Lower leg skin (tissue), 4 donors: ENCODE measurements at regions not wholly inside any gene's neighbourhood (a gene's known extent, or its start where the extent isn't known, plus 50 kb on each side); places are given as distances from the start of the nearest gene placed in this dataset.

Experiments
- DNase-seq, 2 donors: peaks; one replicate each; pipeline ENCODE4 v3.0.0-alpha.2; 2019; ENCODE audit warnings: low spot score in 2 of 2
- H3K4me3 ChIP-seq: fragments of 200-600 bp; sonication (generic); 2 replicates; pipeline ENCODE4 v1.5.1; 2017; ENCODE audit warnings: mild to moderate bottlenecking, low read depth; ENCODE audit not compliant: poor library complexity, severe bottlenecking
- CTCF ChIP-seq, 3 donors: fragments of 450-650 bp; IDR thresholded peaks; one replicate each; pipeline ENCODE4 v1.5.1; 2016; ENCODE audit warnings: antibody characterized with exemption in 3 of 3, mild to moderate bottlenecking in 3 of 3, moderate library complexity in 2 of 3
- POLR2A ChIP-seq, 2 donors: fragments of 450-650 bp; IDR thresholded peaks; one replicate each; pipeline ENCODE4 v1.6.1; 2016 to 2017; ENCODE audit warnings: antibody characterized with exemption in 2 of 2, mild to moderate bottlenecking in 1 of 2, moderate library complexity in 1 of 2
- WGBS, 2 donors: methylation state at CpG; one replicate each; pipeline ENCODE4 v1.1.5; 2018; 5-methylcytosine and 5-hydroxymethylcytosine counted together
- intact Hi-C: fragments of 100-400 bp; cut with DNase I; formaldehyde crosslinking; loops from one replicate; pipeline ENCODE4 v1.15.0; 2023; ENCODE audit warnings: low total_unique reads

- 75 to 76% methylated on average over 1 of the region's 1 CpG for WGBS, 2 donors
- intact Hi-C loops, result no loop called here
- no peak overlapping the region for H3K4me3 ChIP-seq
- no peak for TF ChIP-seq CTCF (IDR thresholded peaks at IDR 0.05)
- no peak for TF ChIP-seq POLR2A (IDR thresholded peaks at IDR 0.05)
- no peak for DNase-seq
These were observed 71.7 kb upstream of the KCND2 start for GRCh38 chr7:120201290-120201689.

GRCh38 chr7:120205101-120205500 is 67.9 kb upstream of the KCND2 start:
- intact Hi-C loops, result no loop called here
- H3K4me3 ChIP-seq, result no peak overlapping the region
- WGBS, 2 donors, result 39 to 40% methylated on average over 2 of the region's 2 CpGs
- no peak for TF ChIP-seq CTCF (IDR thresholded peaks at IDR 0.05)
- TF ChIP-seq POLR2A (IDR thresholded peaks at IDR 0.05), result no peak
- DNase-seq, result no peak

- whole genome bisulfite sequencing, 2 donors, result 70 to 74% methylated on average over 3 of the region's 3 CpGs
- no peak for DNase-seq
These were observed 65.9 kb upstream of the KCND2 start for GRCh38 chr7:120207037-120207436.

GRCh38 chr7:120215654-120216053 is 57.3 kb upstream of the KCND2 start:
- 93% methylated on average over 7 of the region's 7 CpGs for WGBS, 2 donors
- TF ChIP-seq CTCF (IDR thresholded peaks at IDR 0.05) (no peak), POLR2A (IDR thresholded peaks at IDR 0.05) (no peak)
- DNase-seq, result no peak
- intact Hi-C loops, result no loop called here
- H3K4me3 ChIP-seq, result no peak overlapping the region

More at GRCh38 chr7:120207037-120207436, 65.9 kb upstream of the KCND2 start:
- TF ChIP-seq CTCF (IDR thresholded peaks at IDR 0.05), result no peak
- TF ChIP-seq POLR2A (IDR thresholded peaks at IDR 0.05), result no peak
- H3K4me3 ChIP-seq, result no peak overlapping the region
- intact Hi-C loops, result no loop called here

- no peak overlapping the region for H3K4me3 ChIP-seq
- DNase-seq, result no peak
- intact Hi-C loops, result no loop called here
- TF ChIP-seq CTCF (IDR thresholded peaks at IDR 0.05) (no peak), POLR2A (IDR thresholded peaks at IDR 0.05) (no peak)
- 39 to 64% methylated on average over 2 of the region's 2 CpGs for WGBS, 2 donors
These were observed 56.0 kb upstream of the KCND2 start for GRCh38 chr7:120216947-120217346.

GRCh38 chr7:120218712-120219111 is 54.3 kb upstream of the KCND2 start:
- H3K4me3 ChIP-seq, result no peak overlapping the region
- intact Hi-C loops, result no loop called here
- TF ChIP-seq POLR2A (IDR thresholded peaks at IDR 0.05) (no peak), CTCF (IDR thresholded peaks at IDR 0.05) (no peak)
- DNase-seq, result peak in 1 of 2 donors; percentile 44
